ENCODE measurements at regions not wholly inside any gene's neighbourhood (a gene's known extent, or its start where the extent isn't known, plus 50 kb on each side); places are given as distances from the start of the nearest gene placed in this dataset.
A peak's percentile ranks its signal among the peaks of the same experiment; 100 is the strongest.

GRCh38 chr1:55276671-55277376 lies 61.7 kb upstream of the USP24 start:
- Histone ChIP-seq H3K9me3 (no peaks in the 10 kb centered on the region), H3K4me1 (peaks cover 0 to 29% (median 21%) of the 10 kb centered on the region in 6 donors), H3K4me3 (no peak overlapping the region), H3K27me3 (replicated peaks in 1 of 7) (no peaks in the 10 kb centered on the region), H3K36me3 (no peaks in the 10 kb centered on the region), H3K27ac (peak overlapping the region in 6 of 8 donors; percentile 3 to 58 (median 22))
- intact Hi-C loops (cut with DNase I; ENCODE audit: low total_unique reads), result loop anchor here (5.0 kb wide), 1 partner anchor 135 kb away; no protein-coding TSS in a partner anchor
- WGBS, 5 donors, result 72 to 90% (median 81%) methylated on average over 8 of the region's 8 CpGs
- TF ChIP-seq POLR2A (IDR thresholded peaks at IDR 0.05), result no peak
- no peak for TF ChIP-seq POLR2AphosphoS5 (IDR thresholded peaks at IDR 0.05)
- no peak for TF ChIP-seq CTCF (IDR thresholded peaks at IDR 0.05 in 8 of 11, conservative IDR thresholded peaks at IDR 0.05 in 3 of 11)
- no peak for DNase-seq

GRCh38 chr1:55275941-55276341 lies 60.8 kb upstream of the USP24 start:
- no peak for DNase-seq
- H3K27me3 ChIP-seq (replicated peaks in 1 of 7), result no peaks in the 10 kb centered on the region
- TF ChIP-seq POLR2AphosphoS5 (IDR thresholded peaks at IDR 0.05) (no peak), CTCF (IDR thresholded peaks at IDR 0.05 in 8 of 11, conservative IDR thresholded peaks at IDR 0.05 in 3 of 11) (no peak), POLR2A (IDR thresholded peaks at IDR 0.05) (no peak)
- no peak overlapping the region for H3K4me3 ChIP-seq
- intact Hi-C loops (cut with DNase I; ENCODE audit: low total_unique reads), result loop anchor here (5.0 kb wide), 1 partner anchor 134 kb away; no protein-coding TSS in a partner anchor
- peak overlapping the region in 3 of 8 donors; percentile 3 to 51 (median 9) for H3K27ac ChIP-seq
- H3K4me1 ChIP-seq, result peaks cover 0 to 29% (median 21%) of the 10 kb centered on the region in 6 donors
- no peaks in the 10 kb centered on the region for H3K36me3 ChIP-seq
- H3K9me3 ChIP-seq, result no peaks in the 10 kb centered on the region
- 23 to 38% (median 32%) methylated on average over 1 of the region's 1 CpG for WGBS, 5 donors

GRCh38 chr1:55275151-55275748 lies 60.1 kb upstream of the USP24 start:
- H3K27me3 ChIP-seq (replicated peaks in 1 of 7), result no peaks in the 10 kb centered on the region
- intact Hi-C loops (cut with DNase I; ENCODE audit: low total_unique reads), result loop anchor here (5.0 kb wide), 1 partner anchor 133 kb away; no protein-coding TSS in a partner anchor
- no peak overlapping the region for H3K27ac ChIP-seq
- H3K4me1 ChIP-seq, result peaks cover 0 to 29% (median 21%) of the 10 kb centered on the region in 6 donors
- H3K4me3 ChIP-seq, result no peak overlapping the region
- no peaks in the 10 kb centered on the region for H3K9me3 ChIP-seq
- DNase-seq, result no peak
- no peaks in the 10 kb centered on the region for H3K36me3 ChIP-seq
- WGBS, 5 donors, result 81 to 92% (median 82%) methylated on average over 12 of the region's 12 CpGs
- TF ChIP-seq POLR2A (IDR thresholded peaks at IDR 0.05), result no peak
- TF ChIP-seq POLR2AphosphoS5 (IDR thresholded peaks at IDR 0.05), result no peak
- no peak for TF ChIP-seq CTCF (IDR thresholded peaks at IDR 0.05 in 8 of 11, conservative IDR thresholded peaks at IDR 0.05 in 3 of 11)

GRCh38 chr1:55272994-55273393 lies 57.8 kb upstream of the USP24 start:
- 68 to 88% (median 81%) methylated on average over 4 of the region's 4 CpGs for WGBS, 5 donors
- peaks cover 0 to 14% (median 3%) of the 10 kb centered on the region in 8 donors for H3K9me3 ChIP-seq
- no peak overlapping the region for H3K27ac ChIP-seq
- H3K4me1 ChIP-seq, result peaks cover 0 to 27% (median 20%) of the 10 kb centered on the region in 6 donors
- no peak for DNase-seq
- H3K27me3 ChIP-seq (replicated peaks in 1 of 7), result no peaks in the 10 kb centered on the region
- intact Hi-C loops (cut with DNase I; ENCODE audit: low total_unique reads), result no loop called here
- no peaks in the 10 kb centered on the region for H3K36me3 ChIP-seq
- no peak for TF ChIP-seq POLR2A (IDR thresholded peaks at IDR 0.05)
- no peak overlapping the region for H3K4me3 ChIP-seq

Small RNAs in the stretch of these regions (small RNA-seq; reads per million reads assigned to genes)
- gene RF00019 (0 reads per million in 4 donors), gene RNU6-830P (0 reads per million in 4 donors)
